Subcutaneous abdominal adipose tissue (tissue), 5 donors: ENCODE measurements at regions not wholly inside any gene's neighbourhood (a gene's known extent, or its start where the extent isn't known, plus 50 kb on each side); places are given as distances from the start of the nearest gene placed in this dataset.

ENCODE experiments used
- H3K27ac ChIP-seq: one replicate; pipeline ENCODE4 v1.7.0; 2013; ENCODE audit warnings: low read depth, mild to moderate bottlenecking, inconsistent platforms, low read length, moderate library complexity
- H3K27me3 ChIP-seq, 5 donors: one replicate each; pipeline ENCODE4 v1.7.0; 2013; ENCODE audit warnings: low read length in 5 of 5, inconsistent platforms in 1 of 5; ENCODE audit not compliant: control insufficient read depth in 5 of 5, insufficient read depth in 4 of 5
- H3K36me3 ChIP-seq, 5 donors: one replicate each; pipeline ENCODE4 v1.7.0; 2013; ENCODE audit warnings: low read length in 5 of 5; ENCODE audit not compliant: control insufficient read depth in 5 of 5, insufficient read depth in 5 of 5
- H3K4me1 ChIP-seq, 5 donors: one replicate each; pipeline ENCODE4 v1.7.0; 2013; ENCODE audit warnings: low read length in 5 of 5, mild to moderate bottlenecking in 3 of 5, moderate library complexity in 1 of 5; ENCODE audit not compliant: control insufficient read depth in 5 of 5, insufficient read depth in 5 of 5
- H3K4me3 ChIP-seq, 5 donors: one replicate each; pipeline ENCODE4 v1.7.0; 2013; ENCODE audit warnings: low read length in 5 of 5, low read depth in 1 of 5
- H3K9ac ChIP-seq, 5 donors: one replicate each; pipeline ENCODE4 v1.7.0; 2013; ENCODE audit warnings: low read length in 5 of 5, mild to moderate bottlenecking in 4 of 5, moderate library complexity in 3 of 5
- H3K9me3 ChIP-seq, 5 donors: one replicate each; pipeline ENCODE4 v1.7.0; 2013; ENCODE audit warnings: low read length in 5 of 5; ENCODE audit not compliant: control insufficient read depth in 5 of 5
- donor health status: healthy.
- donor health status: healthy.
- donor health status: healthy.
- donor health status: healthy.
- donor health status: healthy.

DNA sequence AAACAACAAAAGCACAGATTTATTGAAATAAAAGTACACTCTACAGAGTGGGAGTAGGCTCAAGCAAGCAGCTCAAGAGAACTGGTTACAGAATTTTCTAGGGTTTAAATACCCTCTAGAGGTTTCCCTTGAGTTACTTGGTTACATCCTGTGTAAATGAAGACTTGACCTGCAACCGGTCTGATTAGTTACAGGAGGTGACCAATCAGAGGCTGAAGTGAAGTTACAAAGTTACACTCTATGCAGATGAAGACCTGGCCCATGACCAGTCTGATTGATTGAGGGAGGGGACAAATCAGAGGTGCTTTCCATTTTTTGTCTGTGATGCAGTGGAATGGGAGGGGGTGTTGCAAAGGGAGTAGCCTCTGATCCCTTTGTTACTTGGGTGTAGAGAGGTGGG, 723.4 kb downstream of the ZPLD1 start:
- Histone ChIP-seq H3K36me3 (no peaks in the 10 kb centered on the region), H3K27me3 (no peaks in the 10 kb centered on the region), H3K27ac (no peak overlapping the region), H3K4me3 (no peak overlapping the region), H3K4me1 (no peaks in the 10 kb centered on the region), H3K9ac (no peak overlapping the region), H3K9me3 (no peaks in the 10 kb centered on the region)

DNA sequence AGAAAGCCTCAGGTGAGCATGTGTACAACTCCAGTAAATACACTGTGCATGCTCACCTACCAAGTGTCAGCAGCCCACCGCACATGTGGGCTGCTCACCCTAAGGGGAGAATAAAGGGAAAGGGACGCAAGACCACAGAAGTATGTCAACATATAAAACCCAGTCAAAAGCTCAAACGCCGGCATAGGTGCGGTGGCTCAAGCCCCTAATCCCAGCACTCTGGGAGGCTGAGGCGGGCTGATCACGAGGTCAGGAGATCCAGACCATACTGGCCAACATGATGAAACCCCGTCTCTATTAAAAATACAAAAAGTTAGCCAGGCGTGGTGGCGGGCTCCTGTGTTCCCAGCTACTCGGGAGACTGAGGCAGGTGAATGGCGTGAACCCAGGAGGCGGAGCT, 732.1 kb downstream of the ZPLD1 start:
- no peaks in the 10 kb centered on the region for H3K9me3 ChIP-seq
- H3K36me3 ChIP-seq = no peaks in the 10 kb centered on the region
- H3K4me3 ChIP-seq = no peak overlapping the region
- H3K9ac ChIP-seq = no peak overlapping the region
- H3K4me1 ChIP-seq = no peaks in the 10 kb centered on the region
- H3K27me3 ChIP-seq = no peaks in the 10 kb centered on the region
- H3K27ac ChIP-seq = no peak overlapping the region

DNA sequence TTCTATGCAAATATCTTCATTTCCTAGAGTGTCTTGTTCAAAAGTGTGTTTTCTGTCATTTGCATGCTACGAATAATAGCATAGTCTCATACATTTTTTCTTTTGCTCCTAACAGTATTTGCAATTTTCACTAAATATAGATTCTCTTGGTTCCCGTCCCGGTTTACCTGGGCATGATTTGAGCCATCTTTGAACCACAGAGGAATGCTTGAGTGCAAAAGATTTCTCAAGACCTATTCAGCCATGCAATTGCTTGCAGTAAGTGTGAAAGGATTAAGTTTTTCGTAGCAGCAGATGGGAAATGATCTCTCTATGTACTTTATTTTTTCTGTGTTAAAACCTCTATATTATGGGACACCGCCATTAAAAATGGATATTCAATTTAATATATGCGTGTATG, 733.0 kb downstream of the ZPLD1 start:
- Histone ChIP-seq H3K27me3 (no peaks in the 10 kb centered on the region), H3K4me1 (no peaks in the 10 kb centered on the region), H3K4me3 (no peak overlapping the region), H3K36me3 (no peaks in the 10 kb centered on the region), H3K27ac (no peak overlapping the region), H3K9me3 (no peaks in the 10 kb centered on the region), H3K9ac (no peak overlapping the region)

DNA sequence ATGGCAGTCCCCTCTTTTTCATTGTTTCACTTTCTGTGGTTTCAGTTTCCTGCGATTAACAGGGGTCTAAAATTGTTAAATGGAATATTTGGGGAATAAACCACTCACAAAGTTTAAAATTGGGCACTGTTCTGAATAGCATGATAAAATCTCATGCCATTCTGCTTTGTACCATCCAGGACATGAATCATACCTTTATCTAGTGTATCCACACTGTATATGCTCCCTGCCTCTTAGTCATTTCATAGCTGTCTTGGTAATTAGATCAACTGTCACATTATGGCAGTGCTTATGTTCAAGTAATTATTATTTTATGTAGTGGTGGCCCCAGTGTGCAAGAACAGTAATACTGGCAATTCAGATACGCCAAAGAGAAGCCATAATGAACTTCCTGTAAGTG, 734.5 kb downstream of the ZPLD1 start:
- H3K36me3 ChIP-seq = no peaks in the 10 kb centered on the region
- H3K27ac ChIP-seq = no peak overlapping the region
- H3K9me3 ChIP-seq = no peaks in the 10 kb centered on the region
- no peak overlapping the region for H3K4me3 ChIP-seq
- H3K27me3 ChIP-seq = no peaks in the 10 kb centered on the region
- no peaks in the 10 kb centered on the region for H3K4me1 ChIP-seq
- no peak overlapping the region for H3K9ac ChIP-seq

DNA sequence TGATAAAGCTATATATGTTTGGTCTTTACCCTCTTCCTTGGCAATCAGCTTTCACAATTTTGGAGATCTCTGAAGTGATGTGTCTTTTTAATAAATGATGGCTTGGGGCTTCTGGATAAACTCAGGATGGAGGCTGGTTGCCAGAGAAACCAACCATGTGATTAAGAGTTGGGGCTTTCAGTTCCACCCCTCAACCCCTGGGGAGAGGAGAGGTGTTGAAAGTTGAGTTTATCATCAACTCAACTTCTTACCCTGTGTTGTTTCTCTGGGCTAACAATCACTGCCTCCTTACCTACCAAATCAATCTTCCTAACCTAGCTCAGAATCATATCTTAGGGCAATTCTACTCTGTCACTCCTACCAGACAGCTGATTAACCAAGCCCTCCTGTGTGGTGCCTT, 735.8 kb downstream of the ZPLD1 start:
- H3K4me1 ChIP-seq = no peaks in the 10 kb centered on the region
- H3K27ac ChIP-seq = no peak overlapping the region
- H3K36me3 ChIP-seq = no peaks in the 10 kb centered on the region
- H3K9ac ChIP-seq = no peak overlapping the region
- H3K27me3 ChIP-seq = no peaks in the 10 kb centered on the region
- H3K9me3 ChIP-seq = no peaks in the 10 kb centered on the region
- no peak overlapping the region for H3K4me3 ChIP-seq

DNA sequence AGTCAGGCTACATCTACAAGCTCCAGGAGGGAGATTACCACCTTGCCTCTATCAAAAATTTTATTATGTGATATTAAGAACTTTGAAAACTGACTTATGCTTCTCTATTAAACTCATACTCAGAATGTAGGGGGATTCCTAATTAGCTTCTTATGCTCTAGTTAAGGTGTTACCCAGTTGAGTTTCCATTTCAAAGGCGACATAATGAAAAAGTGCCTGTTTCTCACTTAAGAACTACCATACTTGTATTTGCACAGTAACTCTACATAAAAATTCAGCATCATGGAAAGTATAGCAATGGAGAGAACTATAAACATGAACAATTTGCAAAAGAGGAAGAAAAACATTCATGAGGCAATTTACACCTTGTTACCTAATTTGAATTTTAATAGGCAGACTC, 739.1 kb downstream of the ZPLD1 start:
- Histone ChIP-seq H3K27me3 (no peaks in the 10 kb centered on the region), H3K36me3 (no peaks in the 10 kb centered on the region), H3K4me3 (no peak overlapping the region), H3K4me1 (no peaks in the 10 kb centered on the region), H3K9me3 (no peaks in the 10 kb centered on the region), H3K27ac (no peak overlapping the region), H3K9ac (no peak overlapping the region)

DNA sequence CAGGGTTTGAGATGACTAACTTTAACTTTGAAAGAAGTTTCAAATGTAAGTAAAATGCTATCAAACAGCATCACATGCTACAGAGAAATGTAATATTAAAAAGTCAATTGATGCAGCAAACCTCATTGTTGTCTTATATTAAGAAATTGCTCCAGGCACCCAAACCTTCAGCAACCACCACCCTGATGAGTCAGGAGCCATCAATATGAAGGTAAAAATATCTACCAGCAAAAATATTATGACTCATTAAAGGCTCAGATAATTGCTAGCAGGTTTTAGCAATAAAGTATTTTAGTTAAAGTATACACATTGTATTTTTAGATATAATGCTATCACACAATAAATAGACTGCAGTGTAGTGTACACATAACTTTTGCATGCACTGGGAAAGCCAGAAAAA, 746.3 kb downstream of the ZPLD1 start:
- Histone ChIP-seq H3K4me1 (no peaks in the 10 kb centered on the region), H3K27me3 (no peaks in the 10 kb centered on the region), H3K4me3 (no peak overlapping the region), H3K9ac (no peak overlapping the region), H3K36me3 (no peaks in the 10 kb centered on the region), H3K27ac (no peak overlapping the region), H3K9me3 (peaks cover 0 to 11% (median 2%) of the 10 kb centered on the region in 5 donors)

DNA sequence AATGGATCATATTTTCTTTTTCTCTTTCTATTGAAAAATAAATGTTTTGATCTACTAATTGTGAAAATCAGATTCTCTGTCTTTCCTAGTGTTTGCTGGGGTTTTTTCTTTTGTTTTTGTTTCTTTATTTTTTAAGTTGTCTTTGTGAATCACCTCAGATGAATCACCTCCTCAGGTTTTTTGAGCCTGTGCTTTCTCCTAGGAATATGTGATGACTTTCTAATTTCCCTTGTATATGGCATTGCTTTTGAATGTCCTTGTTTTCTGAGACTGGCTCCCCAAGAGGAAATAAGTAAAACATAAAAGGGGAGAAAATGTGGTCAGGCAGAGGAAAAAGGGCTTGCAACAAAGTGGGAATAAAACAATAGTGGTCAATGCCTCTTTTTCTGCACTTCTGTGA, 750.0 kb downstream of the ZPLD1 start:
- Histone ChIP-seq H3K9ac (no peak overlapping the region), H3K27me3 (no peaks in the 10 kb centered on the region), H3K36me3 (no peaks in the 10 kb centered on the region), H3K27ac (no peak overlapping the region), H3K4me1 (no peaks in the 10 kb centered on the region), H3K4me3 (no peak overlapping the region), H3K9me3 (peaks cover 0 to 11% (median 2%) of the 10 kb centered on the region in 5 donors)

DNA sequence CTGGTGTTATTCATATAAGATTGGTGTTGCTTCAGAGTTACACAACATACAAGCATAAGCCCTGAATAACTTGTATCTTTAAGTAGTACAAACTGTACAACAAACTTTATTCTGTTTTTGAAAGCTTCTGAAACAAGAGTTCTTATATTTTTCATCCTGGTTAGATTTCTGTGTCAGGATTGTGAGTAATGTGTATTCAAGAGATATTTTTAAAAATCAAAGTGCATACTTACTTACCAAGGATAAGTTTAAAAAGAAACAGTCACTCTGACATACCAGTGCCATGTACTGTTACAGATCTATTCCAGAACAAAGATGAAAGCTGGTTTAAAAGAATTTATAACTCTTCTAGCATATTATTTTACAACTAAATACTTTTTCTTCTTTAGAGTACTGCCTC, 755.1 kb downstream of the ZPLD1 start:
- no peaks in the 10 kb centered on the region for H3K4me1 ChIP-seq
- no peak overlapping the region for H3K9ac ChIP-seq
- no peak overlapping the region for H3K4me3 ChIP-seq
- H3K27ac ChIP-seq = no peak overlapping the region
- H3K36me3 ChIP-seq = no peaks in the 10 kb centered on the region
- no peaks in the 10 kb centered on the region for H3K27me3 ChIP-seq
- peaks cover 0 to 2% (median 0%) of the 10 kb centered on the region in 5 donors for H3K9me3 ChIP-seq

DNA sequence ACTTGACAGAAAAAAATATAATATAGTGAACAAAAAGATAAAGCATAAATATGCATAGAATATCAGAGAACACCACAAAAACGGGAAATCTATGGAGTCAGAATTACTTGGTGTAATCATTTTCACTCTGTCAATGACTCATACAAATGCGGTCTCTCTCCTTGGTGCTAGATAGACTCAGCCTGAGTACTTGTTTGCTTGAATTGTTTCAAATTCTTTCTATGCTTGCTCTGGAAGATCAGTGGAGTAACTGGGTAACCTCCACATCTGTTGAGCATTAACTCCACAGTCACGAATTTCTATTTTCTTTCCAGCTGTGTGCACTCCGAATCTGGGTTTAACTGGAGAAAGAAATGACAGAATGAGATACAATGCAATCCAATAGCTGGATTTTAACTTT, 760.4 kb downstream of the ZPLD1 start:
- H3K27me3 ChIP-seq = no peaks in the 10 kb centered on the region
- no peak overlapping the region for H3K9ac ChIP-seq
- no peaks in the 10 kb centered on the region for H3K4me1 ChIP-seq
- H3K27ac ChIP-seq = no peak overlapping the region
- H3K4me3 ChIP-seq = no peak overlapping the region
- no peaks in the 10 kb centered on the region for H3K36me3 ChIP-seq
- no peaks in the 10 kb centered on the region for H3K9me3 ChIP-seq

DNA sequence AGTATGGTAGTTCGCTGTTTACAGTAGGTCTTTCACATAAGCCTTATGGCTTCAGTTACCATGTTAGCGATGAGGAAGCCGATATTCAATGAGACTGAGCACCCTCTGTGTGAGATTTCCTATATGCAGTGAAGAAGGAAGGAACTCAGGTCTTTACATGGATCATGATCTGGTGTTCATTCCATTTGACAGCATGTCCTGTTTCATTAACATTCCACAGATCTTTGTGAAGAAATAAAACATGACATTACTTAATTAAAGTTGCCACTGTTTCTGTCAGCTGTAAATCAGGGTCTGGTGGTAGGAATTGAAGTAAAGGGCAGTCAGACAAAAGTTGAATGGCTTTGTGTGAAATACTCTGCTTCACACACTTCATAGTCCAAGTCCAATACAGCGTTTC, 768.6 kb downstream of the ZPLD1 start:
- no peak overlapping the region for H3K9ac ChIP-seq
- no peak overlapping the region for H3K27ac ChIP-seq
- H3K4me3 ChIP-seq = no peak overlapping the region
- H3K9me3 ChIP-seq = no peaks in the 10 kb centered on the region
- no peaks in the 10 kb centered on the region for H3K4me1 ChIP-seq
- H3K36me3 ChIP-seq = no peaks in the 10 kb centered on the region
- H3K27me3 ChIP-seq = no peaks in the 10 kb centered on the region
